Right ventricle myocardium inferior (tissue), 1 donor: ENCODE measurements at regions not wholly inside any gene's neighbourhood (a gene's known extent, or its start where the extent isn't known, plus 50 kb on each side); places are given as distances from the start of the nearest gene placed in this dataset.
"Not testable (repeated sequence)": the region's sequence is repeated elsewhere in the genome, so short reads cannot be mapped to it uniquely, and the experiment has no call there.

Experiments
- ATAC-seq: fragments of 200-7000 bp; cut with Tn5 transposase; one replicate; pipeline ENCODE4 v1.9.1; 2020; ENCODE audit warnings: mild to moderate bottlenecking, moderate library complexity
- DNase-seq: peaks from one replicate; pipeline ENCODE4 v3.0.0; 2021; ENCODE audit errors: missing footprints
- intact Hi-C: fragments of 100-400 bp; cut with DNase I; formaldehyde crosslinking; loops from one replicate; pipeline ENCODE4 v1.11.0; 2022
- donor health status: DM: no; HTN: yes; CAD: no; lungs with severe emphysema.

GRCh38 chr4:67019686-67020437 is 525.4 kb downstream of the CENPC start:
- DNase-seq (no peak), ATAC-seq (no peak)
- intact Hi-C loops = no loop called here

DNA sequence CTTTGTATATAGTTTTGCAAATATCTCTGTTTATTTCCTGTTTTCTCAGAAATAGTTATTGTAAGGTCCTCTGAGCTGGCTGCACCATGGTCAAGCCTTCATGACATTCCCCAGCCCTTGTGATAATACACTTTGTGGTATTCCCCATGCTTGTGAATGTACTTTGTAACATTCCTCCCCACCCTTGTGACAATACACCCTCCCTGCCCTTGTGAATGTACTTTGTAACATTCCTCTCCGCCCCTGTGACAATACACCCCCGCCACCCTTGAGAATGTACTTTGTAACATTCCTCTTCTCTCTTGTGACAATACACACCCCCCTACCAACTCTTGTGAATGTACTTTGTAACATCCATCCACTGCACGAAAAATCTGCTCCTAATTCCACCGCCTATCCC is 530.7 kb downstream of the CENPC start:
- intact Hi-C loops = no loop called here
- DNase-seq (no peak), ATAC-seq (no peak)

- intact Hi-C loops = no loop called here
- DNase-seq (no peak), ATAC-seq (no peak)
These were observed 538.5 kb downstream of the CENPC start for GRCh38 chr4:67006791-67007190.

- DNase-seq (no peak), ATAC-seq (no peak)
These were observed 553.8 kb downstream of the CENPC start for GRCh38 chr4:66991521-66991920.

DNA sequence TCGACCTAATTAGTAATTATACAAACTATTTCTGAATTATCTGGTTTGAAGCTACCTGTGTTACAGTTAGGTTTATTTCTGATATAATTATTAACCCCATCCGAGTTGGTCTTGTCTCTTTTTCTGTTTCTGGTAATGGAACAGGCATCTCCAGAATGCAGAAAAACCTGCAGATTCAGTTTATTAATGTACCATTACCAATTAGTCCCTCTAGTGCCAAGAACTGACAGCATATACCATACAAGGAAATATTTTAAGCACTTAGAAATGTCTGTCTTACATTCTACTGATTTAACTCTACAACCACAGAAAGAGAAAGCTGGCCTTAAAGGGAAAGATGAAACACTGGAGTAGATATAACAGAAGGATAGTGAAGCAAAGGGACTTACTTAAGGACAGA is 570.6 kb downstream of the CENPC start:
- no peak for ATAC-seq
- intact Hi-C loops = no loop called here
- DNase-seq = no peak

More at GRCh38 chr4:66991521-66991920, 553.8 kb downstream of the CENPC start:
- intact Hi-C loops = no loop called here

GRCh38 chr4:66972087-66972486 is 573.2 kb downstream of the CENPC start:
- ATAC-seq = no peak
- intact Hi-C loops = no loop called here
- no peak for DNase-seq

- intact Hi-C loops = no loop called here
- no peak for DNase-seq
These were observed 580.8 kb downstream of the CENPC start for GRCh38 chr4:66964467-66964866.

DNA sequence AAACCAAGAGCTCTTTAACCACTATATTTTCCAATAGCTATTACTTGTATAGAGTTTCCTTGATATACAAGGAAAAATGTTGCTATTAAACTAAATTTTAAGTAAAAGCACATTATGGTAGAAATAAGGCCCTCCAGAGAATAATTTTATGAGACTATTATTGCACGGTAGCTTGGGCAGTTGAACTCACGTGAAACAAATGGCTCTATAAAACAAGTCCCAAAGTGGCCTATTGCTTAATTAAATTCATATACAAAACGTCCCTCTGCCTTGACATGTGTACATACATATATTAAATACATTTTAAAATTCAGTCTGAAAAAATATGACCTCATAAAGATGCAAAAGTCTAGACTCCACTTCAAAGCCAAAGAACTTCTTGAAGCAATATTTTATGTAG is 582.2 kb downstream of the CENPC start:
- intact Hi-C loops = no loop called here
- ATAC-seq (no peak), DNase-seq (no peak)

More at GRCh38 chr4:66964467-66964866, 580.8 kb downstream of the CENPC start:
- ATAC-seq = no peak

- ATAC-seq (no peak), DNase-seq (no peak)
- intact Hi-C loops = no loop called here
These were observed 586.1 kb downstream of the CENPC start for GRCh38 chr4:66959207-66959606.

GRCh38 chr4:66956852-66957251 is 588.5 kb downstream of the CENPC start:
- no peak for ATAC-seq

GRCh38 chr4:66956426-66956825 is 588.9 kb downstream of the CENPC start:
- intact Hi-C loops = no loop called here

More at GRCh38 chr4:66956852-66957251, 588.5 kb downstream of the CENPC start:
- intact Hi-C loops = no loop called here
- DNase-seq = no peak

DNA sequence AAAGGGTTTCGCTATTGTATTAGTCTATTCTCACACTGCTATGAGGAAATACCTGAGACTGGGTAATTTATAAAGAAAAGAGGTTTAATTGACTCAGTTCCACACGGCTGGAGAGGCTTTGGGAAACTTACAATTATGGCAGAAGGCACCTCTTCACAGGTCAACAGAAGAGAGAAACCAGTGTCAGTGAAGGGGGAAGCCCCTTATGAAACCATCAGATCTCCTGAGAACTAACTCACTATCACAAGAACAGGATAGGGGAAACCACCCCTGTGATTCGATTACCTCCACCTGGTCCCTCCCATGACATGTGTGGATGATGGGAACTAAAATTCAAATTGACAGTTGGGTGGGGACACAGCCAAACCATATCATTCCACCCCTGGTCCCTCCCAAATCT is 589.5 kb downstream of the CENPC start:
- DNase-seq = no peak
- no peak for ATAC-seq
- intact Hi-C loops = no loop called here

More at GRCh38 chr4:66956426-66956825, 588.9 kb downstream of the CENPC start:
- DNase-seq (no peak), ATAC-seq (no peak)

GRCh38 chr4:66949419-66949818 is 595.9 kb downstream of the CENPC start:
- ATAC-seq = no peak
- intact Hi-C loops = no loop called here
- no peak for DNase-seq

- no peak for ATAC-seq
- intact Hi-C loops = no loop called here
- no peak for DNase-seq
These were observed 598.5 kb downstream of the CENPC start for GRCh38 chr4:66946761-66947160.

DNA sequence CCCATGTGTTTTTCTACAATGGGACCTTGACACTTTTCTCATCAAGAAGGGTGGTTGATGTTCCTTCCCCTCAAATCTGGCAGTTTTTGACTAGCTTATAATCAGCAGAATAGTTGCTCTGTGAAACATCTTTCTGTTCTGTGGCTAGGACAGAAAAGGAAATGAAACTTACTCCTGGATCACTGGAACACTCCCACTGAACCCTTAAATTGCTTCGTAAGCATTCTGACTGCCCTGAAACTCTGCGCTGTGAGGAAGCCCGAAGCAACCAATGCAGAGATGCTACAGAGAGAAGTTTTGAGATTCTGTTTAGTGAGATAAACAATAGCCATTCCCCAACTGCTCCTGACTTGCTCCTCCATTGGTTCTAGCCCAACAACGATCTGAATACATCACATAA is 602.2 kb downstream of the CENPC start:
- peak; percentile 64 for ATAC-seq
- DNase-seq = no peak
- intact Hi-C loops = no loop called here

GRCh38 chr4:66931981-66932380 is 613.3 kb downstream of the CENPC start:
- ATAC-seq, DNase-seq, intact Hi-C loops: not testable (repeated sequence)

- DNase-seq (no peak), ATAC-seq (no peak)
- intact Hi-C loops = no loop called here
These were observed 615.1 kb downstream of the CENPC start for GRCh38 chr4:66930206-66930605.

- ATAC-seq (no peak), DNase-seq (no peak)
- intact Hi-C loops = no loop called here
These were observed 615.6 kb downstream of the CENPC start for GRCh38 chr4:66929748-66930147.

GRCh38 chr4:66928881-66929280 is 616.4 kb downstream of the CENPC start:
- DNase-seq, ATAC-seq, intact Hi-C loops: not testable (repeated sequence)

DNA sequence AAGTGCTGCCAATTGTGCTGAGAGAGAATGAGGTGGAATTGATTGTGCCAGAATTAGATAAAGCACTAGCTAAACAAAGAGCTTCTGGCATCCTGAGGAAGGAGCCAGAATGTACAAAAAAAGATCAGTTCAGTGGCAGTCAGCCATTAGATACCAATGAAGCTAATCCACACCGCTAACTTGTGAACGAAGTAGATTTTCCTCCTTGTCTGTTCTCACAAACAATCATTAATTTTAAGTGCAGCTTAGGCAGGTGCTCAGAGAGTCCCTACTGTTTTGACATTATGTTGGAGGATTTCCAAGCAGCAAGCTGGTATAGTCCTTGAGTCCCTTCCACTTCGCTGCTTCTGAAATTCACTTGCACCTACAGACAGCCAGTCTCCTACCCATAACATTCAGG is 617.4 kb downstream of the CENPC start:
- intact Hi-C loops = no loop called here
- ATAC-seq = peak; percentile 37

GRCh38 chr4:66926687-66927086 is 618.6 kb downstream of the CENPC start:
- no peak for ATAC-seq
- intact Hi-C loops = no loop called here
- DNase-seq = no peak

More for the DNA sequence above, 617.4 kb downstream of the CENPC start:
- no peak for DNase-seq
